ENCODE measurements at regions not wholly inside any gene's neighbourhood (a gene's known extent, or its start where the extent isn't known, plus 50 kb on each side); places are given as distances from the start of the nearest gene placed in this dataset.

GRCh38 chr12:27176765-27177164 lies 67.3 kb upstream of the STK38L start:
- H3K27ac ChIP-seq: no peak overlapping the region
- TF ChIP-seq CTCF (IDR thresholded peaks at IDR 0.05): no peak
- TF ChIP-seq ZFX (IDR thresholded peaks at IDR 0.05; ENCODE audit: borderline replicate concordance): no peak

GRCh38 chr12:27177706-27178105 lies 66.4 kb upstream of the STK38L start:
- no peak overlapping the region for H3K27ac ChIP-seq
- TF ChIP-seq ZFX (IDR thresholded peaks at IDR 0.05; ENCODE audit: borderline replicate concordance) (no peak), CTCF (IDR thresholded peaks at IDR 0.05) (no peak)

GRCh38 chr12:27178255-27178654 lies 65.8 kb upstream of the STK38L start:
- TF ChIP-seq CTCF (IDR thresholded peaks at IDR 0.05): no peak
- no peak for TF ChIP-seq ZFX (IDR thresholded peaks at IDR 0.05; ENCODE audit: borderline replicate concordance)
- no peak overlapping the region for H3K27ac ChIP-seq

- TF ChIP-seq ZFX (IDR thresholded peaks at IDR 0.05; ENCODE audit: borderline replicate concordance) (no peak), CTCF (IDR thresholded peaks at IDR 0.05) (no peak)
- no peak overlapping the region for H3K27ac ChIP-seq
Observed at GRCh38 chr12:27178723-27179399, 65.2 kb upstream of the STK38L start.

- H3K27ac ChIP-seq: peak overlapping the region; percentile 15; the same call in 1 of the 2 replicates
- TF ChIP-seq ZFX (IDR thresholded peaks at IDR 0.05; ENCODE audit: borderline replicate concordance): no peak
- no peak for TF ChIP-seq CTCF (IDR thresholded peaks at IDR 0.05)
Observed at GRCh38 chr12:27179400-27180214, 64.5 kb upstream of the STK38L start.

- no peak overlapping the region for H3K27ac ChIP-seq
- TF ChIP-seq CTCF (IDR thresholded peaks at IDR 0.05) (no peak), ZFX (IDR thresholded peaks at IDR 0.05; ENCODE audit: borderline replicate concordance) (no peak)
Observed at GRCh38 chr12:27180906-27181505, 63.1 kb upstream of the STK38L start.

GRCh38 chr12:27183342-27183741 lies 60.7 kb upstream of the STK38L start:
- TF ChIP-seq ZFX (IDR thresholded peaks at IDR 0.05; ENCODE audit: borderline replicate concordance) (no peak), CTCF (IDR thresholded peaks at IDR 0.05) (no peak)

More at GRCh38 chr12:27183342-27183741, 60.7 kb upstream of the STK38L start:
- H3K27ac ChIP-seq: no peak overlapping the region

All from 22Rv1 (cell line).